ENCODE measurements at regions not wholly inside any gene's neighbourhood (a gene's known extent, or its start where the extent isn't known, plus 50 kb on each side); places are given as distances from the start of the nearest gene placed in this dataset.

DNA sequence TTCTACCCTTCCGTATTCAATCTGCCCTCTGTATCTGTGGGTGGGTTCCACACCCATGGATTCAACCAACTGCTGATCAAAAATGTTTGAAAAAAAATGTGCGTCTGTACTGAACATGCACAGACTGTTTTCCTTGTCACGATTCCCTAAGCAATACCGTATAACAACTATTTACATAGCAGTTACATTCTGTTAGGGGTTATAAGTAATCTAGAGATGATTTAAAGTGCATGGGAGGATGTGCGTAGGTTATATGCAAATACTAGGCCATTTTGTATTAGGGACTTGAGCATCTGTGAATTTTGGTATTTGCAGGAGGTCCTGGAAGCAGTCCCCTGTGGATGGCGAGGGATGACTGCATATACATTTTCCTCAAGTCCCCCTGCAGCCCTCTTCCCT lies 486.9 kb downstream of the PREX1 start:
- Mint-ChIP-seq H3K27me3 (ENCODE audit: insufficient read depth, unreplicated experiment) (no peaks in the 10 kb centered on the region), H3K36me3 (ENCODE audit: insufficient read depth, unreplicated experiment) (no peaks in the 10 kb centered on the region), H3K9me3 (ENCODE audit: unreplicated experiment) (no peaks in the 10 kb centered on the region), H3K27ac (ENCODE audit: unreplicated experiment) (no peak overlapping the region), H3K4me1 (ENCODE audit: low read depth, unreplicated experiment) (peaks cover 10% of the 10 kb centered on the region), H3K4me3 (ENCODE audit: unreplicated experiment) (no peak overlapping the region)
- no peaks in the 10 kb centered on the region for H3K36me3 ChIP-seq (ENCODE audit: control insufficient read depth, insufficient read depth, low read length)
- no peak for TF ChIP-seq CTCF (IDR thresholded peaks at IDR 0.05; ENCODE audit: insufficient read depth in 1 of 2, low read depth in 1 of 2, low read length in 1 of 2, severe bottlenecking in 1 of 2, unreplicated experiment in 1 of 2)
- intact Hi-C loops (cut with micrococcal nuclease; ENCODE audit: unreplicated experiment), result no loop called here
- no peaks in the 10 kb centered on the region for H3K9me3 ChIP-seq
- no peaks in the 10 kb centered on the region for H3K27me3 ChIP-seq (replicated peaks; ENCODE audit: control insufficient read depth, insufficient read depth, low read length)
- H3K4me1 ChIP-seq, result peaks cover 14% of the 10 kb centered on the region
- ChIA-PET POLR2A (no interaction called here), CTCF (no interaction called here)
- H3K4me3 ChIP-seq (ENCODE audit: low read depth, low read length), result no peak overlapping the region
- BruUV-seq (replicated peaks), result no TSS peak
- no peak for DNase-seq

- ChIA-PET POLR2A (no interaction called here), CTCF (no interaction called here)
- TF ChIP-seq CTCF (IDR thresholded peaks at IDR 0.05; ENCODE audit: insufficient read depth in 1 of 2, low read depth in 1 of 2, low read length in 1 of 2, severe bottlenecking in 1 of 2, unreplicated experiment in 1 of 2), result no peak
- no peak overlapping the region for H3K4me3 ChIP-seq (ENCODE audit: low read depth, low read length)
- H3K27ac Mint-ChIP-seq (ENCODE audit: unreplicated experiment), result no peak overlapping the region
- no peaks in the 10 kb centered on the region for H3K27me3 Mint-ChIP-seq (ENCODE audit: insufficient read depth, unreplicated experiment)
- peaks cover 10% of the 10 kb centered on the region for H3K4me1 Mint-ChIP-seq (ENCODE audit: low read depth, unreplicated experiment)
- no peak for DNase-seq
- H3K36me3 ChIP-seq (ENCODE audit: control insufficient read depth, insufficient read depth, low read length), result no peaks in the 10 kb centered on the region
- BruUV-seq (replicated peaks), result no TSS peak
- no peaks in the 10 kb centered on the region for H3K27me3 ChIP-seq (replicated peaks; ENCODE audit: control insufficient read depth, insufficient read depth, low read length)
- H3K4me3 Mint-ChIP-seq (ENCODE audit: unreplicated experiment), result no peak overlapping the region
- H3K9me3 Mint-ChIP-seq (ENCODE audit: unreplicated experiment), result no peaks in the 10 kb centered on the region
- no peaks in the 10 kb centered on the region for H3K9me3 ChIP-seq
- peaks cover 14% of the 10 kb centered on the region for H3K4me1 ChIP-seq
- no peaks in the 10 kb centered on the region for H3K36me3 Mint-ChIP-seq (ENCODE audit: insufficient read depth, unreplicated experiment)
- intact Hi-C loops (cut with micrococcal nuclease; ENCODE audit: unreplicated experiment), result loop anchor here (10.0 kb wide), 1 partner anchor 285 kb away; no protein-coding TSS in a partner anchor
Measured at GRCh38 chr20:48339986-48340882, 487.6 kb downstream of the PREX1 start.

DNA sequence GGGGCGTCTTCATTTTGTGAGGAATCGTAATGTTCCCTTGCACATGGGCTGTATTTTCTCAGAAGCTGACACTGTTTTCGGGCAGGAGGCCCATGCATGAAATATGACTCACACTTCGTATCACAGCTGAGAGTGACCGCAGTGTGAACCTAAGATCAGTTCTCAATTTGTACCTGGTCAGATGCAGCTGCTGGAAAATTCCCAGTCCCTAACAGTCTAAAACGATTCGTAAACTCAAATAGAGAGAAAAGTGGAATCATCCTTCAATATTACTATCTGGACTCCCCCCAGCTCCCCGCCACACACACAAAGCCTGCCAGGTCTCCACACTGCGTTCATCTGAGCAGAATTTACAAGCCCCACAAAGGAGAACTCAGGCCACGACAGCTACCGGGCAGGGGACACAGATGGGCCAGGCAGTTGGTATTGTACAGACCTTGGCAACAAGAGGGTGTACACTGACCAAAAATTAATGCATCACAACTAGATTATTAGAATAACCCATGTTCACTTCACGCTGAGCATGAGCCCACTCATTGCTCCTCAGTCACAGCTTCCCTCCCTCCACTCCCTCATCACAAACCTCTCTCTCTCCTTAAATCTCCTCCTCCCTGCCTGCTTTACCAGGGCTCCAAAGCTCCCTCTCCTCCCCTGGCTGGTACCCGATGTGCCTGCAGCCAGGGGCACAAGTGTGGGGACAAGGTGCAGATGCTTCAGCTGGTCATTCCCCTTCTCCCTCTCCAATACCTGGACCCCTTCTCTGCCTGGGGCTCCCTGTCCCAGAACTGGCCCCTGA lies 488.4 kb downstream of the PREX1 start:
- no peaks in the 10 kb centered on the region for H3K36me3 ChIP-seq (ENCODE audit: control insufficient read depth, insufficient read depth, low read length)
- peaks cover 10% of the 10 kb centered on the region for H3K4me1 Mint-ChIP-seq (ENCODE audit: low read depth, unreplicated experiment)
- H3K27ac Mint-ChIP-seq (ENCODE audit: unreplicated experiment), result no peak overlapping the region
- no peaks in the 10 kb centered on the region for H3K9me3 ChIP-seq
- POLR2A ChIA-PET, result no interaction called here
- no peak for DNase-seq
- no peak overlapping the region for H3K4me3 Mint-ChIP-seq (ENCODE audit: unreplicated experiment)
- no TSS peak for BruUV-seq (replicated peaks)
- intact Hi-C loops (cut with micrococcal nuclease; ENCODE audit: unreplicated experiment), result loop anchor here (10.0 kb wide), 1 partner anchor 285 kb away; no protein-coding TSS in a partner anchor
- H3K9me3 Mint-ChIP-seq (ENCODE audit: unreplicated experiment), result no peaks in the 10 kb centered on the region
- no peak for TF ChIP-seq CTCF (IDR thresholded peaks at IDR 0.05; ENCODE audit: insufficient read depth in 1 of 2, low read depth in 1 of 2, low read length in 1 of 2, severe bottlenecking in 1 of 2, unreplicated experiment in 1 of 2)
- H3K27me3 ChIP-seq (replicated peaks; ENCODE audit: control insufficient read depth, insufficient read depth, low read length), result no peaks in the 10 kb centered on the region
- H3K27me3 Mint-ChIP-seq (ENCODE audit: insufficient read depth, unreplicated experiment), result no peaks in the 10 kb centered on the region
- CTCF ChIA-PET, result no interaction called here
- no peaks in the 10 kb centered on the region for H3K36me3 Mint-ChIP-seq (ENCODE audit: insufficient read depth, unreplicated experiment)
- H3K4me1 ChIP-seq, result peaks cover 14% of the 10 kb centered on the region
- no peak overlapping the region for H3K4me3 ChIP-seq (ENCODE audit: low read depth, low read length)

All from Caco-2 (cell line).